K562 (cell line): ENCODE measurements at regions not wholly inside any gene's neighbourhood (a gene's known extent, or its start where the extent isn't known, plus 50 kb on each side); places are given as distances from the start of the nearest gene placed in this dataset.

Experiments
- ATAC-seq: fragments of 200-7000 bp; cut with Tn5 transposase; 3 replicates; pipeline ENCODE4 v1.9.1; 2020; ENCODE audit warnings: moderate library complexity
- BruUV-seq: library from RNA; stranded (reverse); fragments of 400-500 nt; replicated peaks from 2 replicates; lab custom pipeline; 2021; lab: Mats Ljungman, UMichigan
- CTCF ChIA-PET: fragments of 300-600 bp; formaldehyde crosslinking; extraction: SDS; loops from one replicate; lab custom pipeline; 2021; ENCODE audit warnings: low intra/inter-chr PET ratio; lab: Yijun Ruan, JAX
- POLR2A ChIA-PET: fragments of 300-600, 350-650 bp; sonication (Branson Sonifier 250); formaldehyde crosslinking; extraction: SDS; loops from one replicate; lab custom pipeline; 2021; ENCODE audit warnings: antibody characterized with exemption, inconsistent platforms; lab: Yijun Ruan, JAX
- DNase-seq, 4 experiments: peaks; one replicate each; pipeline versions ENCODE4 v3.0.0 to v3.0.0-alpha.2; 2011 to 2018; ENCODE audit warnings: low spot score in 3 of 4, mixed read lengths in 3 of 4; ENCODE audit errors: extremely low read depth in 1 of 4
- FAIRE-seq: peaks from 2 replicates; lab custom pipeline; 2011; peaks lifted over from hg19 to GRCh38; lab: Jason Lieb, UNC
- H2AFZ ChIP-seq: 2 replicates; pipeline ENCODE4 v1.6.0; 2011; ENCODE audit warnings: low read depth, low read length, control low read depth, inconsistent platforms
- H3K27ac ChIP-seq: fragments of 200-600 bp; 3 replicates; pipeline ENCODE4 v1.8.0; 2011; ENCODE audit warnings: low read depth, mild to moderate bottlenecking, control low read depth, inconsistent platforms, low read length, moderate library complexity, mixed read lengths; ENCODE audit errors: extremely low read depth
- H3K27me3 ChIP-seq, 2 experiments: fragments of 300-600 bp in 1 of 2; 2 replicates in 1 of 2; 3 replicates in 1 of 2; pipeline versions ENCODE4 v1.6.0 to v1.8.0; 2011; ENCODE audit warnings: inconsistent platforms in 2 of 2, low read length in 2 of 2, mild to moderate bottlenecking in 1 of 2, mixed read lengths in 1 of 2, moderate library complexity in 1 of 2; ENCODE audit not compliant: control insufficient read depth in 2 of 2, insufficient read depth in 2 of 2
- H3K36me3 ChIP-seq: fragments of 300-600 bp; 3 replicates; pipeline ENCODE4 v1.8.0; 2011; ENCODE audit warnings: mild to moderate bottlenecking, low read length, inconsistent platforms; ENCODE audit not compliant: control insufficient read depth, insufficient read depth
- H3K4me1 ChIP-seq, 2 experiments: fragments of 200-600 bp in 1 of 2; replicated peaks in 1 of 2; 2 replicates in 1 of 2; 3 replicates in 1 of 2; pipeline versions ENCODE4 v1.5.1 to v1.8.0; 2011; ENCODE audit warnings: inconsistent platforms in 2 of 2, low read length in 2 of 2, mild to moderate bottlenecking in 1 of 2, mixed read lengths in 1 of 2, moderate library complexity in 1 of 2; ENCODE audit not compliant: control insufficient read depth in 2 of 2, insufficient read depth in 2 of 2
- H3K4me2 ChIP-seq: 2 replicates; pipeline ENCODE4 v1.6.1; 2011; ENCODE audit warnings: low read length, control low read depth, inconsistent platforms, mixed read lengths; ENCODE audit not compliant: insufficient read depth
- H3K4me3 ChIP-seq: fragments of 200-600 bp; sonication (generic), shearing (Covaris generic); 2 replicates; pipeline ENCODE4 v1.5.1; 2016; ENCODE audit warnings: control low read depth, inconsistent platforms
- H3K79me2 ChIP-seq: fragments of 200-600 bp; 3 replicates; pipeline ENCODE4 v1.8.0; 2011; ENCODE audit warnings: low read length, inconsistent platforms; ENCODE audit not compliant: control insufficient read depth, insufficient read depth
- H3K9ac ChIP-seq, 2 experiments: 2 replicates each; pipeline versions ENCODE4 v1.6.0 to v1.6.1; 2011; ENCODE audit warnings: low read depth in 2 of 2, low read length in 2 of 2, control low read depth in 1 of 2, inconsistent platforms in 1 of 2, mild to moderate bottlenecking in 1 of 2, mixed read lengths in 1 of 2; ENCODE audit not compliant: insufficient read depth in 1 of 2
- H3K9me1 ChIP-seq: one replicate; pipeline ENCODE4 v1.6.0; 2011; ENCODE audit warnings: inconsistent platforms, mild to moderate bottlenecking, low read length, moderate library complexity; ENCODE audit not compliant: control insufficient read depth, insufficient read depth
- H3K9me3 ChIP-seq: replicated peaks from 2 replicates; pipeline ENCODE4 v1.5.1; 2011; ENCODE audit warnings: low read depth, low read length, inconsistent platforms; ENCODE audit not compliant: control insufficient read depth, insufficient read depth
- H4K20me1 ChIP-seq: replicated peaks from 2 replicates; pipeline ENCODE4 v1.6.1; 2011; ENCODE audit warnings: low read length, inconsistent platforms, mixed read lengths; ENCODE audit not compliant: control insufficient read depth, insufficient read depth
- ATF3 ChIP-seq, 2 experiments: fragments of 450-650 bp in 1 of 2; sonication (generic) in 1 of 2; formaldehyde crosslinking in 1 of 2; IDR thresholded peaks in 1 of 2; conservative IDR thresholded peaks in 1 of 2; 2 replicates each; pipeline versions ENCODE4 v1.6.1 to v1.8.1; 2016 to 2023; ENCODE audit warnings: mild to moderate bottlenecking in 2 of 2, moderate library complexity in 2 of 2, inconsistent platforms in 1 of 2, missing genetic modification reagents in 1 of 2
- FOSL1 ChIP-seq: fragments of 200-800 bp; sonication (Bioruptor generic); conservative IDR thresholded peaks from 2 replicates; pipeline ENCODE4 v1.6.1; 2016; ENCODE audit warnings: missing genetic modification characterization, missing compliant biosample characterization
- HDGF ChIP-seq: fragments of 450-650 bp; IDR thresholded peaks from 2 replicates; pipeline ENCODE4 v1.6.1; 2016
- JUND ChIP-seq, 2 experiments: IDR thresholded peaks; 2 replicates in 1 of 2; 3 replicates in 1 of 2; pipeline ENCODE4 v1.6.1; 2011; ENCODE audit warnings: borderline replicate concordance in 2 of 2, low read depth in 2 of 2, low read length in 2 of 2, improper control_type of control experiment in 1 of 2, missing biosample characterization in 1 of 2, missing genetic modification characterization in 1 of 2, missing genetic modification reagents in 1 of 2
- LEF1 ChIP-seq: fragments of 450-650 bp; IDR thresholded peaks from 2 replicates; pipeline ENCODE4 v1.6.1; 2016; ENCODE audit warnings: mild to moderate bottlenecking
- MCM2 ChIP-seq: fragments of 450-650 bp; IDR thresholded peaks from 2 replicates; pipeline ENCODE4 v1.6.1; 2017; ENCODE audit warnings: low read depth, mild to moderate bottlenecking
- ZBTB1 ChIP-seq: sonication (generic); formaldehyde crosslinking; IDR thresholded peaks from 2 replicates; pipeline ENCODE4 v1.8.1; 2023; ENCODE audit warnings: missing genetic modification reagents, low read depth, mild to moderate bottlenecking, borderline replicate concordance
- ZNF551 ChIP-seq: fragments of 250-450 bp; sonication (Bioruptor Pico); IDR thresholded peaks from 2 replicates; pipeline ENCODE4 v1.5.0; 2021; ENCODE audit warnings: mild to moderate bottlenecking, moderate library complexity
- WGBS: fragments of 100-300 bp; shearing (Covaris generic); methylation state at CpG from one replicate; pipeline ENCODE4 v1.1.6; 2016; ENCODE audit warnings: low coverage, mixed read lengths; ENCODE audit not compliant: insufficient coverage; ENCODE audit errors: missing lambda C conversion rate; 5-methylcytosine and 5-hydroxymethylcytosine counted together
- in situ Hi-C: fragments of 300-500 bp; cut with MboI; formaldehyde crosslinking; loops from 4 replicates; pipeline ENCODE4 v1.15.0; 2018; ENCODE audit warnings: inconsistent platforms, mixed read lengths
- intact Hi-C: fragments of 100-400 bp; cut with micrococcal nuclease; formaldehyde crosslinking; loops from 2 replicates; pipeline ENCODE4 v1.14.2; 2022

GRCh38 chr13:83057119-83057518 is 825.2 kb downstream of the SLITRK1 start:
- no peak for FAIRE-seq

More at GRCh38 chr13:83057119-83057518, 825.2 kb downstream of the SLITRK1 start:
- Histone ChIP-seq H2AFZ (no peak overlapping the region), H3K9ac (no peak overlapping the region), H3K27ac (no peak overlapping the region), H3K79me2 (no peaks in the 10 kb centered on the region; the same call in 2 of the 3 replicates), H4K20me1 (no peaks in the 10 kb centered on the region), H3K27me3 (no peaks in the 10 kb centered on the region), H3K4me1 (no peaks in the 10 kb centered on the region), H3K9me1 (no peaks in the 10 kb centered on the region), H3K9me3 (no peaks in the 10 kb centered on the region), H3K4me2 (no peak overlapping the region), H3K36me3 (peaks cover 4% of the 10 kb centered on the region; the same call in 2 of the 3 replicates), H3K4me3 (no peak overlapping the region)
- no peak for ATAC-seq
- 88% methylated on average over 1 of the region's 1 CpG for WGBS
- intact Hi-C loops, result loop anchor here (5.0 kb wide), 1 partner anchor 45 kb away; no protein-coding TSS in a partner anchor
- no peak for TF ChIP-seq ZBTB1
- peak; percentile 37; the same call in 1 of the 2 replicates for TF ChIP-seq JUND (IDR thresholded peaks at IDR 0.05; ENCODE audit: borderline replicate concordance, low read depth, low read length)
- no peak for TF ChIP-seq JUND (tag; IDR thresholded peaks at IDR 0.05; ENCODE audit: borderline replicate concordance, low read depth, low read length)
- no peak for TF ChIP-seq LEF1
- TF ChIP-seq HDGF, result no peak
- TF ChIP-seq MCM2, result no peak
- TF ChIP-seq ZNF551 (CRISPR knock-in tag), result no peak
- peak; percentile 19; the same call in 1 of the 2 replicates for TF ChIP-seq ATF3 (IDR thresholded peaks at IDR 0.05)
- no peak for TF ChIP-seq ATF3 (CRISPR knock-in tag; conservative IDR thresholded peaks at IDR 0.05)
- peak; percentile 55 for TF ChIP-seq FOSL1
- POLR2A ChIA-PET, result no interaction called here
- CTCF ChIA-PET, result no interaction called here
- DNase-seq, result no peak
- in situ Hi-C loops, result no loop called here
- no TSS peak for BruUV-seq
